NCI-H1048 (cell line): ENCODE measurements at regions not wholly inside any gene's neighbourhood (a gene's known extent, or its start where the extent isn't known, plus 50 kb on each side); places are given as distances from the start of the nearest gene placed in this dataset.

Source experiments
- DNase-seq: peaks from one replicate; lab custom pipeline; 2025; lab: John Stamatoyannopoulos, UW

GRCh38 chr9:91130796-91131318 lies 230.9 kb downstream of the AUH start:
- DNase-seq, result no peak

DNA sequence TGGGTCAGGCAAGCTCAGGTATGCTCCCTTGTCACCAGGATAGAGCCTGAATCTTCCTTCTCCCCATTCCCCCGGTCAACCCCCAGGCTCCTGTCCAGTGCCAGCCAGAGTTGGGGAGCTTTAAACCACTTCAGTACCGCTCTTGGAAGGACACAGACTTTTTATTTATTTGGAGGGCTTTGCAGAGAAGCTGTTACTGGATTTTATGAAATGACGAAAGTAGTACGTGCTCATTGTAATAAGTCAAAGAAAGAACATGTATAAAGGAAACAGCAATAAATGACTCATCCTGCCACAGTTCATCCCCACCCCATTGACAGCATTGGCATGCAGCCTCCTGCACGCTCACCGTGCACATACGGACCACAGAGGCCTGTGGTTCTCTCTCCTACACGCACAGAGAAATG lies 230.3 kb downstream of the AUH start:
- no peak for DNase-seq

DNA sequence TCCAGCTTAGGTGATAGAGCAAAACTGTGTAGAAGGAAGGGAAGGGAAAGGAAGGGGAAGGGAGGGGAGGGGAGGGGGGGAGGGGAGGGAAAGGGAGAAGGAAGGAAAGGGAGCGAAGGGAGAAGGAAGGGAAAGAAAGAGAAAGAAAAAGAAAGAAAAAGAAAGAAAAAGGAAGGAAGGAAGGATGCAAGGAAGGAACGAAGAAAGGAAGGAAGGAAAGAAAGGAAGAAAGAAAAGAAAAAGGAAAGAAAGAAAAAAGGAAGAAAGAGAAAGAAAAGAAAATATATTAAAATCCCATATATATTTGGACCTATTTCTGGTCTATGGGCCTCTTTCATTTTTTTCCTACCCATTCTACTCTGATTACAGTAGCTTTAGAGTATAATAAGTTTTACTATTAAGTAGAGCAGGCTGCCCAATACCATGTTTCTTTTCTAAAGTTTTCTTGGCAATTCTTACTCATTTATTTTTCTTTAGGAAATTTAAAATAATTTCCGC lies 229.1 kb downstream of the AUH start:
- DNase-seq, result no peak

- no peak for DNase-seq
Observed at GRCh38 chr9:91134608-91135007, 227.1 kb downstream of the AUH start.

- no peak for DNase-seq
Observed at GRCh38 chr9:91137391-91137790, 224.3 kb downstream of the AUH start.

DNA sequence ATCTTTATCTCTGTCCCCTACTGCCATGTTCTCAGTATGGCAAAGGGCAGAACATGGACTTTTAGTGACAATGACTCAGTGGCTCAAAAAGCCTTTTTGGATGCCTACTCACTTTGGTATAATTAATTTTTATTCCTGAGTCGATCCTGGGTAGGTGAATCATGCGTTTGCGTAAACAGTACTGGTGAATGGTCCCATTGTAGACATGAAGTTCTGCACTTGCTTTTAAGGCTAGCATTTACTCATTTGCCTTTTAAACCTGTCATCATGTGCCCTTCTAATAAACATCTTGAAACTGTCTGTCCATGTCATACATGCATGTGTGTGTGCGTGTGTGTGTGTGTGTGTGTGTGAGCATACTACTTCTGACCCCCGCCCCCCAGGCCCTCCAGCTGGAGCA lies 223.0 kb downstream of the AUH start:
- DNase-seq, result no peak

DNA sequence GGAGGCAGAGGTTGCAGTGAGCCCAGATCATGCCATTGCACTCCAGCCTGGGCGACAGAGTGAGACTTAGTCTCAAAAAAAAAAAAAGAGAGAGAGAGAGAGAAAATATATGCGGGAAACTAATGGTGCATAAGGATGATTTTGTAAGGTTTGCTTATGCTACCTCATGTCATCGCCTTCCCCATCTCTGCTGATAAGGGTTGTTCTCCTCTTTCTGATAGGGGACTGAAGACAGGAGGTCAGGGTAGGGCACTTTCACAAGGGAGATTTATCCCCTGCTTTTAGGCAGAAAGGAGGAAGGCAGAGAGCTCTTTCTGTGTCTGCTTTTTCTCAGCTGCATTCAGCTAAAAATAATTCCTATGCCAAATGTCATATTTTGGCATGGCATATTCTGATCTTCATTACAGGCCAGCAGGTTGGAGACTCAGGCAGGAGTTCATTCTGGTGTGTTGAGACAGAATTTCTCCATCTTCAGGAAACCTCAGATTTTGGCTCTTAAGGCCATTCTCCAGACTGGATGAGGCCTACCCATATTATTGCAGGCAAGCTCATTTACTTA lies 220.2 kb downstream of the AUH start:
- no peak for DNase-seq

DNA sequence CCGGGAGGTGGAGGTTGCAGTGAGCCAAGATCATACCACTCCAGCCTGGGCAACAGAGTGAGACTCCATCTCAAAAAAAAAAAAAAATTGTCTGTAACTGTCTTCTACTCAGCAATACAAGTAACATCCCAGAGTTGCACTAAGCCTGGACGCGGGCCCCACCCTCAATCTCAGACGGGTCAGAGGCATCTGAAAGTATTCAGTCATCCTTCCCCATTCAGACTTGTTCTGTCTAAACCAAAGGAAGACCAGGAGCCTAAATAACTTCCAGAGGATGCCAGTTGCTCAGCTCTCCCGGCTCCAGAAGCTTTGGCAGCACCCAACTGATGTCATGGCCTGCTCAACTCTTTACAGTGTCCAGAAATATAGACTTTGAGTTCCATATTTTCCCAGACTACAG lies 218.6 kb downstream of the AUH start:
- no peak for DNase-seq

- DNase-seq, result no peak
Observed at GRCh38 chr9:91143642-91144041, 218.1 kb downstream of the AUH start.

DNA sequence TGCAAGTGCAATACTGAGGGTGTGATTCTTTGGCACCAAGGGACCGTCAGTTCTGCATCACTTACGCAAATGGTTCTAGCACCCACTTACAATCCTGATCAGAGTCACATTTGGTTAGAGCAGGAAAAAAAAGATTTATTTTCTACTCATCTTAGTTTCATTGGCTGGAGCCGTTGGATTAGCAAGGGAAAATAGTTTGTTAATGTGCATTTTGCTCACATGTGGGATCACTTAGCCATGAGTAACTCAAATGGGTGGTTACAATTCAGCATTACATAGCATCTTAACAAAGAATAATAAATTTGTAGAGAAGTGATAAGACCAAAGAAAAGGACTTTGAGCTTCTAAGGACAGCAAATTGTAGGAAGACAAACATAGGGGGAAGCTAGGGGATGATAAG lies 216.9 kb downstream of the AUH start:
- no peak for DNase-seq

- no peak for DNase-seq
Observed at GRCh38 chr9:91145496-91145895, 216.2 kb downstream of the AUH start.

DNA sequence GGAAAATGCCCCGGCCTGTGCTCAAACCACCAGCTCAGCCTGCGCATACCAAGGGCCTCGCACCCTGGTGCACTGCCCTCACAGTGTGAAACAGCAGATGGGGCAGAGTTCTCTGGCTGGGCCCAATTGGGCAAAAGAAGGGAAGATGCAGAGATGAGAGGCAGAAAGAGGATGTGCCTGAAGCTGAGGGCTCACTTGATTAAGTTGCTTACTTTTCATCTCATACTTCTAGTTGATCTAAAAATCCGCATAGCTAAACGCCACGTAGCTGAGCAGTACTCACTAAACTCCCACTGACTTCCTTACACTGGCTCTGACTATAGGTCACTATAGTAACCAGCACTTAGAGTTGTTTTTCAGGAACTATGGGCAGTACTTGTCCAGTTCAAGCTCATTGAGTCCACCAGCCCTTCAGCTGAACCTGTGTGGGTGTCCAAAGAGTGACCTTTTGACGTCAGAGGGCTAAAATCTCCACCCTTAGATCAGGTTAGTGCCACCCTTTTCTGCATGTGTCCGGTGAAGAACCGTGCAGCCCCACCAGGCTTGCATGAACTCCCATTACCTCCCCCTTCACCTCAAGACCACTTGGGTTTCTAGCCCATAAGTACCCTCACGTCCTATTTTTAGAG lies 215.2 kb downstream of the AUH start:
- no peak for DNase-seq

- no peak for DNase-seq
Observed at GRCh38 chr9:91147079-91147708, 214.5 kb downstream of the AUH start.

DNA sequence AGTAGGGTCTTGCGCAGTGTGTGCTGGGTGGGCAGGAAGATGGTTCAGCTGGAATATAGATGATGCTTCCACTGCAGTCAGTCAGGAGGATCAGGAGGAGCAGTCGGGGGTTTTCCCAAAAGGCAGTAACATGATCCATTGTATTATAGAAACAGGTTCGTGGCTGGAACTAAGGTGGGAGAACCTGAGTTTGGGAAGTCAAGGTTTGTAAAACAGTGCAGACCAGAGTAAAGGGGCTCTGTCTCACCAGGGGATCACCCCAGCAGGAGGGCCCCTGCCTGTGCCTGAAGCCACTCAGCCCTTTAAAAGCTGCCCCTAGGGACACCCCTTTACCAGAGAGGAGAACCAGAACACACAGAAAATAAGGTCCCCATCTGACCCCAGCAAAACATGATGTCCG lies 213.4 kb downstream of the AUH start:
- DNase-seq, result no peak

- no peak for DNase-seq
Observed at GRCh38 chr9:91150273-91150997, 211.3 kb downstream of the AUH start.

DNA sequence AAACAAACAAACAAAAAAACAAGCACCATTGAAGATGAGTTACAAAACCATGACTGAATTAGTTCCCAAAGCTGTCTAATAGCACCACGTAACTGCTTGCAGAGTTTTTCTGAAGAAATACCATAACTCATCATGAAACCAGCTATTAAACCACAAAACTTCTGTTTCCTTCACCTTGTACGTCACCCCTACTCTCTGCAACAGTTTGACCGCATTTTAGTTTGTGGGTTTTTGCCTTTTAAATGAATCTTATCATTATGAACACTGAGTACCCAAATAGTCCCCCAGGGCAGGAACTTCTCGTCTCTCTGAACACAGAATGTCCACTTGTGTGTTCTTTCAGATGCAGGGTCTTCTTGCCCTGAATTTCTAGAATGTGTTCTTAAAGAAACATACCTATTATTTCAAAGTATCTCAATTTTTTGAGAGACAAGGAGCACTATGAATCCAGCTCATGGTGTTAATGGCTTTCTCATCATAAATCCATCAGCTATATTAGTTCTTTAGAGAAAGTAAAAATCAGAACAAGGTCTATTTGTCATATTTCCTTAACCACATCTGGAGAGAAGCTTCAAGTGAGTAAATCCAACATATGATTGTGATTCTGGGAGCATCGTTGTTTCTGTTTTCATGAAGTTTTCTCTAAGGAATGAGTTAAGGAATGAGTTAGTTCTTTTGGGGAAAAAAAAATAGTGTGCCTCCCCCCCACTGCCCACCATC lies 210.6 kb downstream of the AUH start:
- no peak for DNase-seq

- DNase-seq, result no peak
Observed at GRCh38 chr9:91151718-91152095, 210.0 kb downstream of the AUH start.

- no peak for DNase-seq
Observed at GRCh38 chr9:91154686-91155085, 207.0 kb downstream of the AUH start.

GRCh38 chr9:91155181-91155580 lies 206.5 kb downstream of the AUH start:
- no peak for DNase-seq

DNA sequence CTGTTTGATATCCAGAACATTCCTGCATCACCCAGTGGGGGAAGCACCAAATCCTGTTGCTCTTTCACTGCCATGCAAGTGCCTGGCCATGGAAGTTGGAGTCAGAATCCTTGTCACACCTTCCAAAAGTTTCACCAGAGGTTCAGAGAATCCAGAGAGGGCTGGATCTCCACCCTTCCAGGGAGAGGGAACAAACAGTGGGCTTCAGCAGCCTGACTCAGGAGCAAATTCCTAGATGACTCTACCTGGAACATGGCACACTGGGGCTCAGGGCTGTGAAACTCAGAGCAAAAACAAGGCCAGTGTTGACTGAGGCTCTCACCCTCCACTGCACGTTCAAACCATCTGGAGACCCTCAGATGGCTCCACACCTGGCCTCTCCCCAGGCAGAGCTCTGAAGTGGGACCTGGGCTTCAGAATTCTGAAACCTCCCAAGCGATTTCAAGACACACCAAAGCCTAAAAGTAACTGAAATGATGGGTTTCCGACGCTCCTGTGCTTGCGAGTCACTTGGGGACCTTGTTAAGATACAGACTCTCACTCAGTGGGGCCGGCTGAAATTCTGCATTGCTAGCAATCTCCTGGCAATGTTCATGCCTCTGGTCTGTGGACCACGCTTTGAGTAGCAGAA lies 205.9 kb downstream of the AUH start:
- no peak for DNase-seq

DNA sequence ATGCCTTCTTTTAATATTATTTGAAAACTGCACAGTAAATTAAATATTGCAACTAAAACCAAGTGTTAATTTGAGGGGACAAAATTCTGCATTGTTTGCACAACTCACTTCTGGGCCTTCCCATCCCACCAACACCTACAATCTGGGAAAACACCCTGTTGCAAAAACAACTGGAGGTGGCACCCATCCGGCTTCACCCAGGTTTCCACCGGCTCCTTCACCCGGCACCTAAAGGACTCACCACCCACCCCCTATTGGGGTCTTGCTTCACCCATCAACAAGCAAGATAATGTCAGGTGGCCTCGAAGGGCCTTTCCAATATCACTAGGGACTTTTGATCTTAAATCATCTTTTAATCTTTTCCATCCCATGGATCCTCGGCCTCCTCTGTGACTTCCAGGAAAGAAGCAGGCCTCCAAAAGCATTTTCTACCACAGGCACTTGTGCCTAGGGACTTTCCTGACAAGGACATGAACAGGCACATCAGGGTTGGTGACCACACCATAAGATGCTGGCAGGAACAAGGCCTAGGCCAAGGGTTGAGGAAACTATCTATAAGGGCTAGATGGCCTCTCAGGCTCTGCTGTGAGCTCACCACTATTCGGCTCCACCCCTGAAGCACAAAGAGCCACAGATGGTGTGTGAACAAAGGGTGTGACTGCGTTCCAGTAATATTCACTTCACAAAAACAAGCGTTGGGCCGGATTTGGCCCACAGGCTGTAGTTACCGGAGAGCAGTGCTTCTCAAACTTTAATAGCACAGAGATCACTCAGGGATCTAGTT lies 205.1 kb downstream of the AUH start:
- DNase-seq, result no peak
